Esophagus muscularis mucosa (tissue), 4 donors: ENCODE measurements at regions not wholly inside any gene's neighbourhood (a gene's known extent, or its start where the extent isn't known, plus 50 kb on each side); places are given as distances from the start of the nearest gene placed in this dataset.

Source experiments
- CTCF ChIP-seq, 3 experiments: fragments of 200-600 bp in 2 of 3; fragments of 450-650 bp in 1 of 3; sonication (generic) in 2 of 3; IDR thresholded peaks; one replicate each; pipeline ENCODE4 v1.5.1; 2017 to 2019; ENCODE audit warnings: antibody characterized with exemption in 3 of 3, mild to moderate bottlenecking in 2 of 3, moderate library complexity in 1 of 3
- EP300 ChIP-seq: sonication (generic); formaldehyde crosslinking; IDR thresholded peaks from one replicate; pipeline ENCODE4 v1.6.1; 2017; ENCODE audit warnings: antibody characterized with exemption
- POLR2A ChIP-seq: fragments of 450-650 bp; IDR thresholded peaks from one replicate; pipeline ENCODE4 v1.6.1; 2017; ENCODE audit warnings: antibody characterized with exemption, moderate library complexity, mild to moderate bottlenecking, low read depth
- POLR2AphosphoS5 ChIP-seq, 2 donors: sonication (generic); formaldehyde crosslinking; IDR thresholded peaks; one replicate each; pipeline ENCODE4 v1.6.1; 2017; ENCODE audit warnings: antibody characterized with exemption in 2 of 2

DNA sequence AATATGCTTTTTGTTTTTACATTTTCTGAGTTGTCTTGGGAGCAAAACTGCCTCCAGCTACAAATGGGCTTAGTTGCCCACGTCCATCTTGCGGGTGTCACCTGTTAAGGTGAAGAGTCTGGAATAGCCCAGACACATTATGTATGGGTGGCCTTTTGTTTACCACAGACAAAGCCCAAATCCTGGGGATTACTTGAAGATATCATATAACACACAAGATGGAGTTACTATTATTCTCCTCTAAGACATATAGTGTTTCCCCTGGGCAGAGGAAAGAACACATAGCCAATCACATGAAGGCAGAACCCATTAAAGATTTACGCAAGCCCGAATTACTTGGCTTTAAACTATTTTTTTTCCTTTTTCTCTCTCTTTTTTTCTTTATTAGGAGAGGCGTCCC, 625.6 kb upstream of the FAM241A start:
- TF ChIP-seq CTCF (IDR thresholded peaks at IDR 0.05) (no peak), POLR2AphosphoS5 (IDR thresholded peaks at IDR 0.05) (no peak), EP300 (no peak), POLR2A (no peak)
